DMS53 (cell line): ENCODE measurements at regions not wholly inside any gene's neighbourhood (a gene's known extent, or its start where the extent isn't known, plus 50 kb on each side); places are given as distances from the start of the nearest gene placed in this dataset.
A peak's percentile ranks its signal among the peaks of the same experiment; 100 is the strongest.

Experiments used
- DNase-seq: peaks from one replicate; lab custom pipeline; 2025; lab: John Stamatoyannopoulos, UW

GRCh38 chr20:43803276-43803675 lies 76.5 kb upstream of the GTSF1L start:
- DNase-seq: no peak

DNA sequence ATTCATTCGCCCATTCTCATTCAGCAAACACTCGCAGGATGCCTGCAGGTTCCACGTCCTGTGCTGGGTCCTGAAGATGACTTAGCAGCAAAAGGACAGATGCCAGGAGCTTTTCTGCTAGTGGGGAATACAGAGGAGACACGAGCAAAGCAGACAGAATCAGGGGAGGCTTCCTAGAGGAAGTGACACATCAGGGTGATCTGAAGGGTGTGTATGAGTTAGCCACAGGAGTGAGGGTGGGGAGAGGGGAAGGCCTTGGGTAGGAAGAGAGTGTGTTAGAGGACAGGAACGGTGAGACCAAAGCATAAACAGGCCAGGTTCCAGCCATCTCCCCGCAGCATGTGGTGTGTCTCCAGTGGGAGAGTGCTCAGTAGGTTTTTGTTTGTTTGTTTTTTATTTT lies 73.4 kb upstream of the GTSF1L start:
- DNase-seq: no peak

- DNase-seq: no peak
Measured at GRCh38 chr20:43799741-43800140, 72.9 kb upstream of the GTSF1L start.

- DNase-seq: no peak
Measured at GRCh38 chr20:43799150-43799711, 72.4 kb upstream of the GTSF1L start.

GRCh38 chr20:43798291-43799149 lies 71.7 kb upstream of the GTSF1L start:
- no peak for DNase-seq

DNA sequence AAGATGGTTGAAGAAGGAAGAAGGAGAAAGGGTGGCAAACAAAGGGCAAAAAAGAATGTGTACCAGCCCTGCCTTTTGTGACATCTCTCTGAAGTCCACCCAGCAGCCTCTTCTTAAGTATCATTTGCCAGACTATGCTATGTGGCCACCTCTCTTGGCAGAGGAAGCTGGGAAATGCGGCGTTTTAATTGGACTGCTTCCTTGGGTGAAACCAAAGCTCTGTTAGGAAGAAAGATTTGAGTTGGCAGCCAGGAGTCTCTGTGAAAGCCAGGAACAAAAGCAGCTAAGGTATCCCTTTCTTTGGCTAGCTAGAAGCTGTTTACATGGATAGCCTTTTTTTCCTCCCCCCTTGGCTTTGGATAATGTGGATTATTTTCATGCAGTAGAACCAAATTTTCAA lies 67.5 kb upstream of the GTSF1L start:
- DNase-seq: no peak

DNA sequence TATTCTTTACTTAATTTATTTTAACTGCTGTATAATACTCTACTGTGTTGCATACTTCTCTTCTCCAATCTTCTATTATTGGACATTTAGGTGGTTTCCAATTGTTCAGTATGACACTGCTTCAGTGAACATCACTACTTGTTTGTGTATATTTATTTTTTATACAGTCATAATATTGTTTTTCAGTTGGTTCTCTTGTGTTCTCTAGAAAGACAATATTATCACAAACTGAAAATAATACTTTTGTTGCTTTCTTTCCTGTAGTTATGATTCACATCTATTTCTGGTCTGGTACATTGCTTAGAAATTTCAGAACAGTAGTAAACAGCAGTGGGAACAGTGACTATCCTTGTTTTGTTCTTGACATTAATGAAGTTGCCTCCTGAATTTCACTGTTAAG lies 62.8 kb upstream of the GTSF1L start:
- no peak for DNase-seq

DNA sequence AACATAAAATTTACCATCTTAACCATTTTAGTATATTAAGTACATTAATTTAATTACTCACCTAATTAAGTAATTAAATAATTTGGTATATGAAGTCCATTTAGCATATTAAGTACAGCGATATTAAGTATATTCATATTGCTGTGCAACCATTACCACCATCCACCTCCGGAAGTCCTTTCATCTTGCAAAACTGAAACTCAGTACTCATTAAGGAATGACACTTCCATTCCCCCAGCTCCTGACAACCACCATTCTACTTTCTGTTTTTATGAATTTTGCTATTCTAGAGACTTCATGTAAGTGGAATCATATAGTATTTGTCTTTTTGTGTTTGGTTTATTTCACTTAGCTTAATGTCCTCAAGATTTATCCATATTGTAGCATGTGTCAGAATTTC lies 61.1 kb upstream of the GTSF1L start:
- DNase-seq: no peak

GRCh38 chr20:43786885-43787284 lies 60.1 kb upstream of the GTSF1L start:
- no peak for DNase-seq

GRCh38 chr20:43781215-43781614 lies 54.4 kb upstream of the GTSF1L start:
- no peak for DNase-seq

DNA sequence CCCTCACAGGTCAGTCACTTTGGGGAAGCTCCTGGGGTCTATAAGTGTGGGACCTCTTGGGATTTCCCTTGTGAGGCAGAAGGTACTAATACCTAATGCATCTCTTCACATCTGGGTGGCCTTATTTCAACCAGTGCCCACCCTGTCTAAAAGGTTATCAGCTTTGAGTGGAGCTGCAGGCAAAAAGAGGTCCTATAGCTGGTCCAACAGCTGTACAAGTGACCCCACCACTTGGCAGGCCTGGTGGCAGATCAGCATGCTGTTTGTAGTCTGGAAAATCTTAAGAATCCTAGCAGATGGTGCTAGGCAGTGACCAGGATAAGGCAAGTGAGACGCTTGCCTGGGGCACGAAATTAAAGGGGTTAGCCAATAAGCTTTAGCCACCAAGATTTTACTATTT lies 51.6 kb upstream of the GTSF1L start:
- peak; percentile 14 for DNase-seq

- no peak for DNase-seq
Measured at GRCh38 chr20:43776691-43777090, 49.9 kb upstream of the GTSF1L start.
